GM13976 (cell line): ENCODE measurements at regions not wholly inside any gene's neighbourhood (a gene's known extent, or its start where the extent isn't known, plus 50 kb on each side); places are given as distances from the start of the nearest gene placed in this dataset.

Experiments used
- DNase-seq: peaks from one replicate; pipeline ENCODE4 v3.0.0; 2012; ENCODE audit warnings: low spot score
- in situ Hi-C: fragments of 300-500 bp; cut with MboI; formaldehyde crosslinking; loops from one replicate; pipeline ENCODE4 v1.12.0; 2022; ENCODE audit warnings: low sequenced_read_pairs, mixed read lengths, inconsistent platforms; ENCODE audit not compliant: unreplicated experiment
- TF ChIP-seq, protein P1 (sequence below): IDR thresholded peaks from 2 replicates; pipeline ENCODE4 v1.5.1; 2012; ENCODE audit warnings: borderline replicate concordance, mild to moderate bottlenecking; ENCODE audit not compliant: insufficient read depth; ENCODE audit errors: extremely low read depth, missing control alignments, control extremely low read depth

DNA sequence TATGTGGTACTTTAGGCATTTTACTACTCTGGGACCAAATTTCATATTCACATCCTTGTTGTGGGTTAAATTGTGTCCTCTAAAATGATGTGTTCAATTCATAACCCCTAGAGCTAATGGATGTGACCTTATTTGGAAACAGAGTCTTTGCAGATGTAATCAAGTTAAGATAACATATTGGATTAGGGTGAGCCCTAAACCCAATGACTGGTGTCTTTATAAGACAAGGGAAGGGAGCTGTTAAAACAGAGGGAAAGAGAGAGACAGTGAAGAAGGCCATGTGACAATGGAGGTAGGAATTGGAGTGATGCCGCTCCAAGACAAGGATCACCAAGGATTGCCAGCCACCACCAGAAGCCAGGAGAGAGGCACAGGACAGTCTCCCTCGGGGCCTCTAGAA lies 220.0 kb downstream of the ADGRG6 start:
- in situ Hi-C loops = no loop called here
- TF ChIP-seq, protein P1, sequence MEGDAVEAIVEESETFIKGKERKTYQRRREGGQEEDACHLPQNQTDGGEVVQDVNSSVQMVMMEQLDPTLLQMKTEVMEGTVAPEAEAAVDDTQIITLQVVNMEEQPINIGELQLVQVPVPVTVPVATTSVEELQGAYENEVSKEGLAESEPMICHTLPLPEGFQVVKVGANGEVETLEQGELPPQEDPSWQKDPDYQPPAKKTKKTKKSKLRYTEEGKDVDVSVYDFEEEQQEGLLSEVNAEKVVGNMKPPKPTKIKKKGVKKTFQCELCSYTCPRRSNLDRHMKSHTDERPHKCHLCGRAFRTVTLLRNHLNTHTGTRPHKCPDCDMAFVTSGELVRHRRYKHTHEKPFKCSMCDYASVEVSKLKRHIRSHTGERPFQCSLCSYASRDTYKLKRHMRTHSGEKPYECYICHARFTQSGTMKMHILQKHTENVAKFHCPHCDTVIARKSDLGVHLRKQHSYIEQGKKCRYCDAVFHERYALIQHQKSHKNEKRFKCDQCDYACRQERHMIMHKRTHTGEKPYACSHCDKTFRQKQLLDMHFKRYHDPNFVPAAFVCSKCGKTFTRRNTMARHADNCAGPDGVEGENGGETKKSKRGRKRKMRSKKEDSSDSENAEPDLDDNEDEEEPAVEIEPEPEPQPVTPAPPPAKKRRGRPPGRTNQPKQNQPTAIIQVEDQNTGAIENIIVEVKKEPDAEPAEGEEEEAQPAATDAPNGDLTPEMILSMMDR = no peak

DNA sequence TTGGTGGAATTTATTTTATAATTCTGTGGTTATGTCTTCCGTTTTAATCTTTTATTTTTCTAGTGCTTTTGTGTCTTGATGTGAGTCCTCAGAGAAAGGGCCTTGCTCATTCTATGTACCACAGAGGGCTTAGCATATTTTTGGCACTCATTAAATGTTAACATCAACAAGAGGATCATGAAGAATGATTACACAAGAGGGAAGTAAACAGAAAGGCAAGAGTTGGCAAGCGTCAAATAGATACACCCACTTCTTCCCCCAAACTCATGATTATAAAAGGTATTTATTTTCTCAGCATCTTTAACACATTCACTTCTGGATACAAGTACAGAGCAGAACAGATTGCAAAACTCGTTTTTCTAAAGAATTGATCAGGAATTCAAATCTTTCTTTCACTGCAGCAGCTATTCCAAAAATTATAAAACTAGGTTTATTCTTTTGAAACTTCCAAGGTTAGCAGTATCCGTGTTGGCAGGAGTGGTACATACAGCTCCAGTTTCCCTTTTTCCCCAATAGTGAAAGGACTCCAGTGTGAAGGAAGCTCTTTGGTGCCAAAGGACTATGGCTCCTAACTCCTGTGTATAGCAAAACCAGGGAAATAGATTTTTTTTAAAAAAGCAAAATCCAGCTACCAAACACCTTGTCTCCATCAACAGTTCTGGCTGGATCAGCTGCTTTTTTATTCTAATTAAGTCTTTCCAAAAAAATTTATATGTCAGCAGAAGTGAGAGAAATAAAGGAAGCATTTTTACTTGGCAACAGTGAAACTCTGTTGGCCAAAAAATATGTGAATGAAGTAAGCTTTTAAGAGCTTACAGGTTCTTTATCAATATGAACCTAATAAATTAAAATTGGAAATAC lies 221.9 kb downstream of the ADGRG6 start:
- TF ChIP-seq, protein P1 = no peak
- in situ Hi-C loops = no loop called here

More for the DNA sequence above, 220.0 kb downstream of the ADGRG6 start:
- no peak for DNase-seq

DNA sequence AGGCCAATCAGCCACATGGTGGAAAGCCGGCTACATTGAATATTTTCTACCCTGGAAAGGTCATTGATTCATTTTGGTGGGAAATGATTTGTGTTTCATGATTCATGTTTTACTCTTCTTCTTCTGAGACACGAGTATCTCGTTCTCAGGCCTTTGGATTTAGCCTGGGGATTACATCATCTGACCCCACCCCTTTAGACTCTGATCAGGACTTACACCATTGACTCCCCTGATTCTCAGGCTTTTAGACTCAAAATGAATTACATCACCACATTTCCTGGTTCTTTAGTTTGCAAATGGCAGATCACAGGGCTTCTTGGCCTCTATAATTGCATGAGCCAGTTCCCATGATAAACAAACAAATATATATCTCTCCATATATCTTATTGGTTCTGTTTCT lies 228.8 kb downstream of the ADGRG6 start:
- TF ChIP-seq, protein P1 = no peak
- in situ Hi-C loops = no loop called here
- no peak for DNase-seq

More for the DNA sequence above, 221.9 kb downstream of the ADGRG6 start:
- no peak for DNase-seq

DNA sequence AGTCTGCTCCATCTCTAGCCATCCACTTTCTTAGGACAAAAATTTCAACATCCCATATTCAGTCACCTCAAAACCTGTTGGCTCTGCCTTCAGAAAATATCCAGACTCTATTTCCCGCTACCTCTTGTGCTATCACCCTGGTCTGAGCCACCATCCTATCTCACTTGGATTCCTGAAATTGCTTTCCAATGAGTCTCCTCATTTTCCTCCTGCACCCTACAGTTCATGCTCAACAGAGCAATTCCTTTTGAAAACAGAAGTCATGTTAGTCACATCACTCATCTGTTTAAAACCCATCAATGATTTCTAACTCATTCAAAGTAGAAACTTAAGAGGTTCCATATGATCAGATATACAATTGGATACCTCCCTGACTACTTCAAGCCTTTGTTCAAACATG lies 229.9 kb downstream of the ADGRG6 start:
- no peak for DNase-seq
- TF ChIP-seq, protein P1 = no peak
- in situ Hi-C loops = no loop called here

DNA sequence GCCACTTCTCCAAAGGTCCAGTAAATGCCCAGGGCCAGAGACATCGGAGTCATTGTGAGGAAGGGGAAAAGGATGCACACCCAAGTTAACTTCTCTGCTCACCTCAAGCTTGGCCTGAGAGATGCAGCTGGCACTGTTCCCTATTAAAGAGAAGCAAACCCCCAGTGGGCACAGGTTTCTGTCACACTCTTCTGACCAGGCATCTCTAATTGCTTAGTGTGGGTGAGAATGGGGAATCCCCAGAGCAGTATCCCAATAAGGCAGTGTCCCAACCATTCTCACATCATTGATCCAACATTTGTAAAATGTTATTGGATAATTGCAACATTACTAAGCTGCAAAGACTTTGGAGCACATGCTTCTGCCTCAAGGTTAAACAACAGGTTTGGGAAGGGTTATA lies 232.3 kb downstream of the ADGRG6 start:
- TF ChIP-seq, protein P1 = no peak
- in situ Hi-C loops = no loop called here
- DNase-seq = no peak

DNA sequence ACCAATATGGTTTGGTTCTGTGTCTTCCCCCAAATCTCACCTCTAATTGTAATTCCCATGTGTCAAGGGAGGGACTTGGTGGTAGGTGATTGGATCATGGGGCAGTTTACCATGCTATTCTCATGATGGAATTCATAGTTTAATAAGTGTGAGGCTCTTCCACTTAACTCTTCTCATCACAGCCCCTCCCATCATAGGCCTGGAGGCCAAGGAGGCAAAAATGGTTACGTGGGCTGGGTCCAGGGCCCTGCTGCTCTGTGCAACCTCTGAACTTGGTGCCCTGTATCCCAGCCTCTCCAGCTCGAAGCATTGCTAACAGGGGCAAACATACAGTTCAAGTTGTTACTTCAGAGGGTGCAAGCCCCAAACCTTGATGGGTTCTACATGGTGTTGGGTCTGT lies 232.7 kb downstream of the ADGRG6 start:
- in situ Hi-C loops = no loop called here
- DNase-seq = no peak
- TF ChIP-seq, protein P1 = no peak
